CD4-positive, alpha-beta T cell treated with Interleukin-4 for 1 hour (primary cell): ENCODE measurements at regions not wholly inside any gene's neighbourhood (a gene's known extent, or its start where the extent isn't known, plus 50 kb on each side); places are given as distances from the start of the nearest gene placed in this dataset.

Experiments
- DNase-seq, 2 donors: peaks; one replicate each; pipeline ENCODE4 v3.0.0-alpha.2; 2020 to 2022

- DNase-seq = no peak
Measured at GRCh38 chr1:230510496-230510895, 84.4 kb upstream of the PGBD5 start.

- peak in 1 of 2 donors; percentile 54 for DNase-seq
Measured at GRCh38 chr1:230509281-230509977, 83.3 kb upstream of the PGBD5 start.

- no peak for DNase-seq
Measured at GRCh38 chr1:230507666-230508402, 81.7 kb upstream of the PGBD5 start.

- DNase-seq = no peak
Measured at GRCh38 chr1:230507236-230507635, 81.1 kb upstream of the PGBD5 start.

- no peak for DNase-seq
Measured at GRCh38 chr1:230506451-230506850, 80.3 kb upstream of the PGBD5 start.

GRCh38 chr1:230504310-230504709, 78.2 kb upstream of the PGBD5 start:
- no peak for DNase-seq

GRCh38 chr1:230503726-230504125, 77.6 kb upstream of the PGBD5 start:
- DNase-seq = no peak

- no peak for DNase-seq
Measured at GRCh38 chr1:230502996-230503395, 76.9 kb upstream of the PGBD5 start.

GRCh38 chr1:230502306-230502705, 76.2 kb upstream of the PGBD5 start:
- no peak for DNase-seq

- DNase-seq = no peak
Measured at GRCh38 chr1:230501849-230502248, 75.7 kb upstream of the PGBD5 start.

GRCh38 chr1:230501242-230501641, 75.1 kb upstream of the PGBD5 start:
- no peak for DNase-seq

GRCh38 chr1:230500063-230500462, 73.9 kb upstream of the PGBD5 start:
- DNase-seq = no peak

GRCh38 chr1:230499496-230499895, 73.4 kb upstream of the PGBD5 start:
- DNase-seq = no peak

- no peak for DNase-seq
Measured at GRCh38 chr1:230498704-230499103, 72.6 kb upstream of the PGBD5 start.

- DNase-seq = no peak
Measured at GRCh38 chr1:230496451-230496850, 70.3 kb upstream of the PGBD5 start.

- peak in 1 of 2 donors; percentile 11 for DNase-seq
Measured at GRCh38 chr1:230495891-230496385, 69.8 kb upstream of the PGBD5 start.

GRCh38 chr1:230495076-230495475, 68.9 kb upstream of the PGBD5 start:
- no peak for DNase-seq

- no peak for DNase-seq
Measured at GRCh38 chr1:230494514-230494913, 68.4 kb upstream of the PGBD5 start.

GRCh38 chr1:230494026-230494425, 67.9 kb upstream of the PGBD5 start:
- DNase-seq = no peak

- DNase-seq = no peak
Measured at GRCh38 chr1:230493264-230493663, 67.1 kb upstream of the PGBD5 start.

- no peak for DNase-seq
Measured at GRCh38 chr1:230490436-230490835, 64.3 kb upstream of the PGBD5 start.

GRCh38 chr1:230487773-230488428, 61.8 kb upstream of the PGBD5 start:
- no peak for DNase-seq

GRCh38 chr1:230476622-230477003, 50.5 kb upstream of the PGBD5 start:
- no peak for DNase-seq
